ENCODE measurements at regions not wholly inside any gene's neighbourhood (a gene's known extent, or its start where the extent isn't known, plus 50 kb on each side); places are given as distances from the start of the nearest gene placed in this dataset.

DNA sequence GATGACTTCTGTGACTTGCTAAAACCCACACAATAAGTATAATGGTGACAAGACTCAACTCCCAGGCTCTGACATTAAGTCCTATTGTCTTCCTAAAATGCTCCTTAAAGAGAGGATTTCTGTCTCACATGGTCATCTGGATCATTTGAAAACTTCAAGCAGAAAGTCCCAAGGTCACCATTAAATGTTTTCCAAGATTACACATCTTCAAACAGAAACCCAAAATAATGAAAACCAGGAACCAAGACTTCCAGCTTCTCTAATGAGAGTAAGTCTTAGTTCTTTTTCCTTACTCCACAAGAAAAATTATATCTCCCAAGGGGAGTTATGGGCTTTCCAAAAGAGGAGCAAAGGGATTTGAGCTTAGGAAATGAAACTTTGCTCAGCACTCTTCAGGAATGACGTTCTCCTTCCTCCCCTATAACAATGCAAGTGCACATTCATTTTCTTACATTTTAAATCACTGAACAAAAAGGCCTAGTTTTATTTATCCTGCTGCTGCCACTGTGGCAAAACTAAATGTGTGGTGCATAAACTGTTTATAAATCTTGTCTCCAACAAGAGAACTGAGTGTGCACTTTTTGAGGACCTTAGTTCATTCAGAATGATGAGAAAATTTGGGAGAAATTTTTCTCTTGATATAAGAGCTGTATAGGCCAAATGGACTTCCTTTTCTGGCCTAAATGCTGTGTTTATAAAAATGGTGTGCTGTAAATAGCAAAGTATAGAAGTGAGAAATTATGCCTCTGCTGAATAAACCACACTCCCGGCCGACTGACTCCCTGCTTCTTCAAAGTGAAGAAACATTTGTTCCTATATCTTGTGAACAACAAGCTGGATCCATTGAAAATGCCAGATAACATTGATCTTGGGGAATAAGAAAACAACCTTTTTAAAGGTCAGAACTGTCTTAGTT lies 148.4 kb upstream of the PLEKHG7 start:
- DNase-seq (ENCODE audit: low spot score) (no peak), ATAC-seq (no peak)
- Histone ChIP-seq H3K27ac (ENCODE audit: low read depth) (no peak overlapping the region), H4K20me1 (replicated peaks; ENCODE audit: insufficient read depth) (no peaks in the 10 kb centered on the region), H2AFZ (no peak overlapping the region), H3K4me3 (no peak overlapping the region), H3K4me2 (no peak overlapping the region), H3K4me1 (ENCODE audit: insufficient read depth) (no peaks in the 10 kb centered on the region), H3K79me2 (replicated peaks; ENCODE audit: insufficient read depth) (no peaks in the 10 kb centered on the region), H3F3A (replicated peaks; ENCODE audit: low read depth) (no peaks in the 10 kb centered on the region), H3K27me3 (ENCODE audit: insufficient read depth) (no peaks in the 10 kb centered on the region), H3K9me2 (ENCODE audit: insufficient read depth) (peaks cover 24% of the 10 kb centered on the region; the same call in 1 of the 2 replicates), H3K36me3 (ENCODE audit: insufficient read depth) (no peaks in the 10 kb centered on the region)
- Mint-ChIP-seq H3K4me1 (no peaks in the 10 kb centered on the region), H3K4me3 (no peak overlapping the region), H3K27me3 (ENCODE audit: insufficient read depth, low read depth, poor library complexity) (no peaks in the 10 kb centered on the region), H3K36me3 (ENCODE audit: low read depth) (no peaks in the 10 kb centered on the region), H3K9me3 (no peaks in the 10 kb centered on the region), H3K27ac (no peak overlapping the region)
- no peak for TF ChIP-seq ZNF114 (CRISPR knock-in tag; IDR thresholded peaks at IDR 0.05)
- no peak for TF ChIP-seq JUNB (IDR thresholded peaks at IDR 0.05; ENCODE audit: unreplicated experiment)
- TF ChIP-seq EZH2 (IDR thresholded peaks at IDR 0.05; ENCODE audit: low read depth, unreplicated experiment) = no peak
- TF ChIP-seq NANOG (IDR thresholded peaks at IDR 0.05; ENCODE audit: borderline replicate concordance) = no peak
- no peak for TF ChIP-seq POLR2AphosphoS5 (IDR thresholded peaks at IDR 0.05; ENCODE audit: low read depth)
- TF ChIP-seq, protein P1, sequence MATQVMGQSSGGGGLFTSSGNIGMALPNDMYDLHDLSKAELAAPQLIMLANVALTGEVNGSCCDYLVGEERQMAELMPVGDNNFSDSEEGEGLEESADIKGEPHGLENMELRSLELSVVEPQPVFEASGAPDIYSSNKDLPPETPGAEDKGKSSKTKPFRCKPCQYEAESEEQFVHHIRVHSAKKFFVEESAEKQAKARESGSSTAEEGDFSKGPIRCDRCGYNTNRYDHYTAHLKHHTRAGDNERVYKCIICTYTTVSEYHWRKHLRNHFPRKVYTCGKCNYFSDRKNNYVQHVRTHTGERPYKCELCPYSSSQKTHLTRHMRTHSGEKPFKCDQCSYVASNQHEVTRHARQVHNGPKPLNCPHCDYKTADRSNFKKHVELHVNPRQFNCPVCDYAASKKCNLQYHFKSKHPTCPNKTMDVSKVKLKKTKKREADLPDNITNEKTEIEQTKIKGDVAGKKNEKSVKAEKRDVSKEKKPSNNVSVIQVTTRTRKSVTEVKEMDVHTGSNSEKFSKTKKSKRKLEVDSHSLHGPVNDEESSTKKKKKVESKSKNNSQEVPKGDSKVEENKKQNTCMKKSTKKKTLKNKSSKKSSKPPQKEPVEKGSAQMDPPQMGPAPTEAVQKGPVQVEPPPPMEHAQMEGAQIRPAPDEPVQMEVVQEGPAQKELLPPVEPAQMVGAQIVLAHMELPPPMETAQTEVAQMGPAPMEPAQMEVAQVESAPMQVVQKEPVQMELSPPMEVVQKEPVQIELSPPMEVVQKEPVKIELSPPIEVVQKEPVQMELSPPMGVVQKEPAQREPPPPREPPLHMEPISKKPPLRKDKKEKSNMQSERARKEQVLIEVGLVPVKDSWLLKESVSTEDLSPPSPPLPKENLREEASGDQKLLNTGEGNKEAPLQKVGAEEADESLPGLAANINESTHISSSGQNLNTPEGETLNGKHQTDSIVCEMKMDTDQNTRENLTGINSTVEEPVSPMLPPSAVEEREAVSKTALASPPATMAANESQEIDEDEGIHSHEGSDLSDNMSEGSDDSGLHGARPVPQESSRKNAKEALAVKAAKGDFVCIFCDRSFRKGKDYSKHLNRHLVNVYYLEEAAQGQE (IDR thresholded peaks at IDR 0.05; ENCODE audit: unreplicated experiment) = no peak
- no peak for TF ChIP-seq ZNF462 (CRISPR knock-in tag; IDR thresholded peaks at IDR 0.05)
- no peak for TF ChIP-seq CTCF (conservative IDR thresholded peaks at IDR 0.05; ENCODE audit: low read depth in 2 of 2)
- no peak for TF ChIP-seq STAT1 (IDR thresholded peaks at IDR 0.05; ENCODE audit: unreplicated experiment)
- TF ChIP-seq, protein P2, sequence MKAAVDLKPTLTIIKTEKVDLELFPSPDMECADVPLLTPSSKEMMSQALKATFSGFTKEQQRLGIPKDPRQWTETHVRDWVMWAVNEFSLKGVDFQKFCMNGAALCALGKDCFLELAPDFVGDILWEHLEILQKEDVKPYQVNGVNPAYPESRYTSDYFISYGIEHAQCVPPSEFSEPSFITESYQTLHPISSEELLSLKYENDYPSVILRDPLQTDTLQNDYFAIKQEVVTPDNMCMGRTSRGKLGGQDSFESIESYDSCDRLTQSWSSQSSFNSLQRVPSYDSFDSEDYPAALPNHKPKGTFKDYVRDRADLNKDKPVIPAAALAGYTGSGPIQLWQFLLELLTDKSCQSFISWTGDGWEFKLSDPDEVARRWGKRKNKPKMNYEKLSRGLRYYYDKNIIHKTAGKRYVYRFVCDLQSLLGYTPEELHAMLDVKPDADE (IDR thresholded peaks at IDR 0.05) = no peak
- no peak for TF ChIP-seq EZH2phosphoT487 (IDR thresholded peaks at IDR 0.05; ENCODE audit: unreplicated experiment)
- TF ChIP-seq ZNF331 (CRISPR knock-in tag; IDR thresholded peaks at IDR 0.05; ENCODE audit: low read depth) = no peak
- TF ChIP-seq CREB1 (CRISPR knock-in tag; IDR thresholded peaks at IDR 0.05; ENCODE audit: low read depth) = no peak

All from GM23338 (cell line).